HG03175 (cell line): ENCODE measurements at regions not wholly inside any gene's neighbourhood (a gene's known extent, or its start where the extent isn't known, plus 50 kb on each side); places are given as distances from the start of the nearest gene placed in this dataset.

ENCODE experiments used
- ATAC-seq: cut with Tn5 transposase; IDR thresholded peaks from one replicate; pipeline ENCODE4 v1.9.1; 2021; ENCODE audit warnings: mild to moderate bottlenecking, moderate library complexity; ENCODE audit not compliant: unreplicated experiment

DNA sequence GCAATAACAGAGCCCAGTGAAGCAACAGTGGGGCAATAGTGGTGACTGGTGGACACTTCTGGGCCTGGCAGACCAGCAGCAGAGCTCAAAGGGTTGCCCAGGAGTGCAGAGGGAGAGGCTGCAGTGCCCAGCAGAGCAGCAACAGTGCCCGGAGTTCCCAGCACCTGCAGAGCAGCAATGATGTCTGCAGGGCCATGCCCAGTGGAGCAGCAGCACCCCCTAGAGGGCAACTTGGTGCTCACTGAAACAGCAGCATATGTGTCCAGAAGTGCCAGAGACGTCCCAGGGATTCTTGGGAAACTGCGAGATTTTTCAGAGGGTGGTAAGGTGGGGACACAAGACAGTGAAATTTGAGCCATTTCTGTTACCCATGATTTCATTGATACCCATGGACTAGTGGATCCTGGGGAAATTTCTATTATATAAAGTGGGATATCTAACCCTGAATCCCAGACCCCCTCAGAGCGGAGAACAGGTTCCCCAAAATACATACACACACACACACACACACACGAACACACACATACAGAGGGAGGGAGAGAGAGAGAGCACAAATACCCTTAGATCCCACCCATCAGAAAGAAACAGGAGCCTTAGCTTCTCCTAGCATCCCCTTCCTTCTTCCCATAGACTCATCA is 156.9 kb upstream of the GJB5 start:
- peak; percentile 49 for ATAC-seq

- no peak for ATAC-seq
Observed at GRCh38 chr1:34602907-34603306, 151.9 kb upstream of the GJB5 start.

- ATAC-seq, result no peak
Observed at GRCh38 chr1:34603594-34603993, 151.3 kb upstream of the GJB5 start.

- no peak for ATAC-seq
Observed at GRCh38 chr1:34606504-34606903, 148.3 kb upstream of the GJB5 start.

GRCh38 chr1:34610063-34610462 is 144.8 kb upstream of the GJB5 start:
- no peak for ATAC-seq

- no peak for ATAC-seq
Observed at GRCh38 chr1:34611571-34611970, 143.3 kb upstream of the GJB5 start.

DNA sequence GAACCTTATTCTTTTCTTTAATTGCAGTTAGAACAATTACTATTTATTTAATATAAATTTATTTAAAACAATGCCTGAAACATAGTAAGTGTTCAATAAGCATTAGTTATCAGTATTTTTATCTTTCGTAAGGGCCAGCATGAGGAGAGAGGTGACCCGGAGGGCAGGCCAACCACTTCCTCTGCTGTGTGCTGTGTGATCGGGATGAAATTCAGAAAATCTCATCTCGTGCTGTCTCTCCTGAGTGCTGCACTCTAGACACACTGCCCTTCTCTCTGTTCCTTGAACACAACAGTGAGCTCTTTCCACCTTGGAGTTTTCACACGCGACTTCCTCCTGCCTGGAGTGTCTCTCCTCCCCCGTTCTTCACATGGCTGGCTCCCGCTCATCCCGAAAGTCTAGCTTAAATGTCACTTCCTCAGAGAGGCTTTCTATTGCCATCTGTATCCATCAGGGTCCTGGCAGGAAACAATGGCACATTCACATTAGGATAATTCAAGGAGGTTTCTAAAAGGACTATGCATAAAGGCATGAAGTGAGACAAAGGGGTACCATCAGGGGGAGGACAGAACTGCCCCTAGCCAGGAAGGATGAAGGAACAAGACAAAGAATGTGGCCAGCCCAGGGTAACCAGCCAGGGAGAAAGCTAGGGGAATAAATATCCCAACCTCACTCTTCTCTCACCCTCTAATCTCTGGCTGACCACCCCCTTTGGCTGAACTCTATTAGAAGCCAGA is 142.6 kb upstream of the GJB5 start:
- no peak for ATAC-seq

DNA sequence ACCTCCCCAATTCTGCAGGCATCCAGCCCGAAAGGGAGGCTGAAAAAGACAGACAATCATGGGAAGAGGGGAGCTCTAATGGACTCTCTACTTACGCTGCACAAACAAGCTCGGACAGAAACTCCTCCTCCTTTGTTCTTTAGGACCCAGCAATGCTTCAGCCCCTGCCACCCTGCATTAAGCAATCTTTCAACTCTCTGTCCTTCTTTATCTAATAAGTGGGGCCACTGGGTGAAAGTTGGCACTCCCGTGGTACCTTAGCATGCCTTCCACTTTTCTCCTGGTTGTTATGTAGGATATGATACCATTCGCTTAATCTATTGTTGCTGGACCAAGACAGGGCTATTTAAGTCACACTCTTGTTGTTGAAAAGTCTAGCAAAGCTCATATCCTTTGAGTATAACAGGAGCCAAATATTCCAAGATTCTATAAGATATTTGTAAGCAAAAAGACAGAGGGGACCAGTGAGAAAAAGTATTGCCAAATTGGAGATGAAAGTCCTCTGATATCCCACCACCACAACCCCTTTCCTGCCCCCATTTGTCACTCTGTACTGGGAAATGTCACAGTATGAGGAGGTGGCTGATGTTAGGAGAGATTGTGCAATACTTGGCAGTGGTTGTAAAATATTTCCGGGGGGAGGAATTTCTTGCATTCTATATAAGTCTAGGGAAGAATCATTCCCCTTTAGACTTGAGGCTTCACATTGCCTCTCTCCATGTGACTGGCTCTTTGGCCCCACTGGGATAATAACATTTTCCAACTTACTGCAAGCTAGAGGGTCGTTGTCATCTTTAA is 137.3 kb upstream of the GJB5 start:
- no peak for ATAC-seq

DNA sequence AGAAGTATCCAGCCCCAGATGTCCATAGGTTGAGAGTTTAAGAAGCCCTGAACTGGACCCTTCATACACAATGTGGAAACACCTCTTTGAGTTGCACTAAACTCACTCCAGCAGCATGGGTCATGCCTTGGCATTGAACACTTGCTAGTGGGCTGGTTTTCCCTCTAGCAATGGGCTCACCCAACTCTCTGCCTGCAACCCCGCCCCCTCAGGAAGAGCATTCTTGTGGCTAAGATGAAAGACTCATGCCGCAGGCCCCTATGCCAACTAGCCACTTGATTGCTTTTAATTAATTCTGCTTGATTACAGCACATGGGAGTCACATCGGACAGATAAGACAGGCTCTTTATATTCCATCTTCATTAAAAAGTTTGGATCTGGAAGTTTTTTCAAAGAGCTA is 136.5 kb upstream of the GJB5 start:
- no peak for ATAC-seq

- no peak for ATAC-seq
Observed at GRCh38 chr1:34619256-34619655, 135.6 kb upstream of the GJB5 start.

GRCh38 chr1:34621916-34622315 is 132.9 kb upstream of the GJB5 start:
- no peak for ATAC-seq

- ATAC-seq, result no peak
Observed at GRCh38 chr1:34625521-34626015, 129.3 kb upstream of the GJB5 start.

GRCh38 chr1:34627465-34628240 is 127.2 kb upstream of the GJB5 start:
- ATAC-seq, result no peak

- ATAC-seq, result no peak
Observed at GRCh38 chr1:34631126-34631525, 123.7 kb upstream of the GJB5 start.

GRCh38 chr1:34639701-34640100 is 115.1 kb upstream of the GJB5 start:
- ATAC-seq, result no peak

GRCh38 chr1:34640654-34641401 is 114.0 kb upstream of the GJB5 start:
- no peak for ATAC-seq

DNA sequence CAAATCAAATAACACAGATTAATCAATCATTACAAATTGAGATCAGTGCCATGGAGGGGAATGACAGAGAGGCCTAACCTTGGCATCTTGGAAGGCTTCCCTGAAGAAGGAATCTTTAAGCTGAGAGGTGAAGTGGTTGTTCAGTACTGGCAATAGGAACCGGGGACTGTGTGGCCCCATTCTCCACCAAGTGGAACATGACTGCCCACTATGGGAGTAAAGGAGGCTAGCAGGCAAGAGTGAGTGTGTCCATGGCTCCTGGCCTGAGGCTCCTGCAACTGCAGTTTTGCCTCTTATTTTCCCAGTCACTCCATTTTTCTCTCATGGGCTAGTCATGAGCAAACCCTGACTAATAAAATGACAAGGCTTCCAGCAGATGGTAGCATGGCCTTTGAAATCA is 112.2 kb upstream of the GJB5 start:
- ATAC-seq, result no peak

- peak; percentile 48 for ATAC-seq
Observed at GRCh38 chr1:34645109-34645688, 109.6 kb upstream of the GJB5 start.

- ATAC-seq, result no peak
Observed at GRCh38 chr1:34645919-34646318, 108.9 kb upstream of the GJB5 start.

DNA sequence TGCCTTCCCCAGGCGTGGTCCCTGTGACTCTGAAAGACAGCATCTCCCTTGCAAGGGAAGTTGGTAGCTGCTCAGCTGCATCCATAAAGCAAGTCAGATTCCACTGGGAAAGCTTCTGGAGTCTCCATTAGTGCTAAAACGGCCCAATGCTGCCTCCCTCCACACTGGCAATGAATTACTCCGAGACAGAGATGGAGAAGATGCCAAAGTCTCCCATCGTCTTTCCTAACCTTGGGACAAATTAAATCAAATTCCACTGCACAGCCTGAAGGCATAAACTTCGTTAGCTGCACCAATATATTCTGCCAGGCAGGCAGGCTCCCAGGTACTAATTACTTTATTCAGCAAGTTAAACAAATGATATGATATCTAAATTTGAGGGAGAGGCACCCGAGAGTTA is 106.3 kb upstream of the GJB5 start:
- no peak for ATAC-seq
